H1 (cell line): ENCODE measurements at regions not wholly inside any gene's neighbourhood (a gene's known extent, or its start where the extent isn't known, plus 50 kb on each side); places are given as distances from the start of the nearest gene placed in this dataset.

Experiments
- CTCF ChIA-PET: fragments of 300-600 bp; sonication (Branson Sonifier 250); formaldehyde crosslinking; loops from one replicate; lab custom pipeline; 2021; ENCODE audit not compliant: partially characterized antibody; lab: Charles Lee
- POLR2A ChIA-PET: fragments of 300-600 bp; sonication (Branson Sonifier 250); formaldehyde crosslinking; loops from one replicate; lab custom pipeline; 2021; ENCODE audit warnings: inconsistent platforms; ENCODE audit not compliant: partially characterized antibody; lab: Charles Lee
- DNase-seq, 2 experiments: peaks; one replicate each; pipeline versions ENCODE4 v3.0.0 to v3.0.0-alpha.2; 2010 to 2022; ENCODE audit warnings: low spot score in 2 of 2, low read depth in 1 of 2, mixed read lengths in 1 of 2
- FAIRE-seq: peaks from 2 replicates; lab custom pipeline; 2011; peaks lifted over from hg19 to GRCh38; lab: Jason Lieb, UNC
- H2AFZ ChIP-seq: 2 replicates; pipeline ENCODE4 v1.8.1; 2012; ENCODE audit warnings: low read length, inconsistent platforms
- H2AK5ac ChIP-seq: 2 replicates; pipeline ENCODE4 v1.6.1; 2013; ENCODE audit warnings: low read depth, low read length
- H2BK120ac ChIP-seq: replicated peaks from 2 replicates; pipeline ENCODE3; 2013; ENCODE audit warnings: low read depth, low read length, inconsistent platforms
- H2BK12ac ChIP-seq: 2 replicates; pipeline ENCODE4 v1.6.1; 2013; ENCODE audit warnings: low read depth, low read length
- H2BK15ac ChIP-seq: 2 replicates; pipeline ENCODE4 v1.6.1; 2013; ENCODE audit warnings: low read length
- H2BK20ac ChIP-seq: 2 replicates; pipeline ENCODE4 v1.6.1; 2013; ENCODE audit warnings: low read length
- H2BK5ac ChIP-seq: 2 replicates; pipeline ENCODE4 v1.6.1; 2013; ENCODE audit warnings: low read depth, low read length
- H3K14ac ChIP-seq: 2 replicates; pipeline ENCODE4 v1.6.1; 2013; ENCODE audit warnings: inconsistent platforms; ENCODE audit not compliant: insufficient read length
- H3K18ac ChIP-seq: 2 replicates; pipeline ENCODE4 v1.6.1; 2013; ENCODE audit warnings: low read length; ENCODE audit errors: extremely low read depth
- H3K23ac ChIP-seq: 2 replicates; pipeline ENCODE4 v1.6.1; 2013; ENCODE audit warnings: inconsistent platforms; ENCODE audit not compliant: insufficient read length
- H3K23me2 ChIP-seq: 2 replicates; pipeline ENCODE4 v1.6.1; 2013; ENCODE audit warnings: low read depth, low read length
- H3K27ac ChIP-seq: 2 replicates; pipeline ENCODE4 v1.6.1; 2011; ENCODE audit warnings: low read depth, low read length, inconsistent platforms
- H3K27me3 ChIP-seq, 4 experiments: replicated peaks in 1 of 4; 1 replicate in 1 of 4; 2 replicates in 3 of 4; pipeline versions ENCODE4 v1.6.1 to v1.8.1; 2011 to 2013; ENCODE audit warnings: low read length in 3 of 4, mild to moderate bottlenecking in 3 of 4, inconsistent platforms in 2 of 4, mixed read lengths in 2 of 4, moderate library complexity in 1 of 4; ENCODE audit not compliant: control insufficient read depth in 3 of 4, insufficient read depth in 3 of 4; ENCODE audit errors: extremely low read depth in 1 of 4
- H3K36me3 ChIP-seq, 4 experiments: 2 replicates each; pipeline versions ENCODE4 v1.6.1 to v1.8.1; 2011 to 2013; ENCODE audit warnings: mild to moderate bottlenecking in 4 of 4, low read length in 3 of 4, moderate library complexity in 2 of 4, control low read depth in 1 of 4, inconsistent platforms in 1 of 4; ENCODE audit not compliant: insufficient read depth in 4 of 4, control insufficient read depth in 2 of 4
- H3K4ac ChIP-seq: replicated peaks from 2 replicates; pipeline ENCODE3; 2013; ENCODE audit warnings: low read length, low read depth, mixed read lengths, inconsistent platforms; ENCODE audit not compliant: insufficient read length
- H3K4me1 ChIP-seq, 4 experiments: replicated peaks in 1 of 4; 1 replicate in 1 of 4; 2 replicates in 3 of 4; pipeline versions ENCODE4 v1.6.1 to v1.8.1; 2011 to 2013; ENCODE audit warnings: low read length in 3 of 4, inconsistent platforms in 2 of 4, mixed read lengths in 1 of 4; ENCODE audit not compliant: insufficient read depth in 4 of 4, control insufficient read depth in 3 of 4
- H3K4me2 ChIP-seq, 2 experiments: 2 replicates each; pipeline versions ENCODE4 v1.6.1 to v1.8.1; 2011 to 2013; ENCODE audit warnings: low read depth in 2 of 2, low read length in 2 of 2, control low read depth in 1 of 2, inconsistent platforms in 1 of 2, mild to moderate bottlenecking in 1 of 2; ENCODE audit not compliant: insufficient read depth in 1 of 2
- H3K4me3 ChIP-seq, 4 experiments: fragments of 200-600, 300-600 bp in 1 of 4; sonication (generic), shearing (Covaris generic), sonication (Bioruptor Twin) in 1 of 4; 2 replicates each; pipeline versions ENCODE4 v1.5.1 to v1.8.1; 2011 to 2016; ENCODE audit warnings: low read length in 4 of 4, low read depth in 3 of 4, control low read depth in 2 of 4, inconsistent platforms in 2 of 4, mild to moderate bottlenecking in 2 of 4, mixed read lengths in 1 of 4, moderate library complexity in 1 of 4; ENCODE audit not compliant: insufficient read depth in 2 of 4; ENCODE audit errors: extremely low read depth in 1 of 4
- H3K56ac ChIP-seq: replicated peaks from 2 replicates; pipeline ENCODE3; 2013; ENCODE audit warnings: low read depth, mild to moderate bottlenecking, mixed read lengths, low read length, inconsistent platforms; ENCODE audit not compliant: insufficient read length
- H3K79me1 ChIP-seq: 2 replicates; pipeline ENCODE4 v1.6.1; 2013; ENCODE audit warnings: low read depth, low read length, control low read depth
- H3K79me2 ChIP-seq, 2 experiments: 2 replicates each; pipeline versions ENCODE4 v1.6.1 to v1.8.1; 2012 to 2013; ENCODE audit warnings: low read length in 2 of 2, mild to moderate bottlenecking in 2 of 2, inconsistent platforms in 1 of 2; ENCODE audit not compliant: insufficient read depth in 2 of 2, control insufficient read depth in 1 of 2
- H3K9ac ChIP-seq, 4 experiments: replicated peaks in 1 of 4; 1 replicate in 1 of 4; 2 replicates in 3 of 4; pipeline versions ENCODE4 v1.6.1 to v1.8.1; 2011 to 2013; ENCODE audit warnings: low read depth in 3 of 4, low read length in 3 of 4, control low read depth in 2 of 4, mild to moderate bottlenecking in 2 of 4, moderate library complexity in 2 of 4, inconsistent platforms in 1 of 4; ENCODE audit errors: extremely low read depth in 1 of 4
- H3K9me3 ChIP-seq, 2 experiments: 2 replicates each; pipeline versions ENCODE4 v1.6.1 to v1.8.1; 2012 to 2013; ENCODE audit warnings: mild to moderate bottlenecking in 2 of 2, moderate library complexity in 2 of 2, control low read depth in 1 of 2, inconsistent platforms in 1 of 2, low read depth in 1 of 2, low read length in 1 of 2, mixed read lengths in 1 of 2; ENCODE audit not compliant: insufficient read depth in 2 of 2
- H4K20me1 ChIP-seq, 2 experiments: replicated peaks in 1 of 2; 2 replicates each; pipeline versions ENCODE3 to v1.8.1; 2011 to 2013; ENCODE audit warnings: inconsistent platforms in 2 of 2, low read length in 2 of 2, mild to moderate bottlenecking in 1 of 2; ENCODE audit not compliant: insufficient read depth in 2 of 2, control insufficient read depth in 1 of 2
- H4K5ac ChIP-seq: 2 replicates; pipeline ENCODE4 v1.6.1; 2013; ENCODE audit warnings: low read length, low read depth, mixed read lengths, inconsistent platforms; ENCODE audit not compliant: insufficient read length
- H4K8ac ChIP-seq: 2 replicates; pipeline ENCODE4 v1.8.0; 2013; ENCODE audit warnings: mild to moderate bottlenecking, moderate library complexity, low read length, inconsistent platforms; ENCODE audit not compliant: insufficient read depth; ENCODE audit errors: extremely low read depth
- H4K91ac ChIP-seq: replicated peaks from 2 replicates; pipeline ENCODE3; 2013; ENCODE audit warnings: low read length, mixed read lengths, inconsistent platforms; ENCODE audit not compliant: insufficient read length
- ATF2 ChIP-seq: IDR thresholded peaks from 2 replicates; pipeline ENCODE4 v1.6.1; 2012; ENCODE audit warnings: low read length, inconsistent platforms
- BACH1 ChIP-seq: IDR thresholded peaks from 2 replicates; pipeline ENCODE4 v1.6.1; 2012; ENCODE audit warnings: low read length, improper control_type of control experiment
- PHF8 ChIP-seq: fragments of 200-600 bp; sonication (generic); conservative IDR thresholded peaks from 2 replicates; pipeline ENCODE4 v1.7.1; 2012; ENCODE audit warnings: low read depth, mild to moderate bottlenecking, inconsistent platforms, low read length, moderate library complexity
- POLR2AphosphoS5 ChIP-seq: IDR thresholded peaks from 2 replicates; pipeline ENCODE4 v1.6.1; 2011; ENCODE audit warnings: low read depth, low read length
- SUZ12 ChIP-seq: fragments of 200-600 bp; sonication (generic); IDR thresholded peaks from 2 replicates; pipeline ENCODE4 v1.6.1; 2012; ENCODE audit warnings: mild to moderate bottlenecking, inconsistent platforms, low read length, moderate library complexity, mixed read lengths
- ZNF274 ChIP-seq: IDR thresholded peaks from 2 replicates; pipeline ENCODE4 v1.7.0; 2012; ENCODE audit warnings: low read length, borderline replicate concordance; ENCODE audit errors: extremely low read depth
- WGBS, 2 experiments: shearing (Covaris generic) in 1 of 2; methylation state at CpG; one replicate each; pipeline versions ENCODE4 v1.1.6 to v1.1.7; 2013 to 2015; ENCODE audit warnings: low lambda C conversion rate in 2 of 2, mixed read lengths in 2 of 2, inconsistent platforms in 1 of 2, low coverage in 1 of 2, missing lambda C conversion rate in 1 of 2; ENCODE audit not compliant: insufficient replicate concordance in 2 of 2, insufficient coverage in 1 of 2, insufficient read length in 1 of 2; ENCODE audit errors: extremely low coverage in 1 of 2, missing lambda C conversion rate in 1 of 2; 5-methylcytosine and 5-hydroxymethylcytosine counted together

GRCh38 chr22:47608421-47608820 lies 846.0 kb downstream of the TBC1D22A start:
- H3K9me3 ChIP-seq: peaks cover 8 to 48% of the 10 kb centered on the region in 2 experiments; a peak in 2 of 4 replicates
- H3K4ac ChIP-seq: no peak overlapping the region
- no peak overlapping the region for H3K18ac ChIP-seq
- no peaks in the 10 kb centered on the region for H3K36me3 ChIP-seq
- H3K14ac ChIP-seq: no peak overlapping the region
- H4K5ac ChIP-seq: no peak overlapping the region
- H4K8ac ChIP-seq: no peak overlapping the region
- no peaks in the 10 kb centered on the region for H4K20me1 ChIP-seq
- FAIRE-seq: no peak
- H3K56ac ChIP-seq: no peak overlapping the region
- no peak overlapping the region for H3K9ac ChIP-seq
- no peak overlapping the region for H3K23ac ChIP-seq
- ChIA-PET POLR2A (no interaction called here), CTCF (interaction anchor here (0.6 to 1.2 kb wide), 3 partner anchors 10 to 438 kb away, joined by 3 read pairs; no protein-coding TSS in a partner anchor)
- H3K23me2 ChIP-seq: no peaks in the 10 kb centered on the region
- no peak overlapping the region for H2BK20ac ChIP-seq
- 80% methylated on average over 1 of the region's 3 CpGs; no CpG with 5 or more reads in 1 of the 2 experiments for WGBS, 2 experiments
- H2BK5ac ChIP-seq: no peak overlapping the region
- no peak overlapping the region for H3K27ac ChIP-seq
- H3K79me1 ChIP-seq: no peaks in the 10 kb centered on the region
- TF ChIP-seq BACH1 (no peak), ATF2 (no peak), PHF8 (no peak), ZNF274 (no peak), SUZ12 (no peak), POLR2AphosphoS5 (no peak)
- no peak overlapping the region for H2BK120ac ChIP-seq
- no peak for DNase-seq
- H4K91ac ChIP-seq: no peak overlapping the region
- no peak overlapping the region for H2BK15ac ChIP-seq
- H3K4me2 ChIP-seq: no peak overlapping the region
- no peaks in the 10 kb centered on the region for H3K79me2 ChIP-seq
- no peak overlapping the region for H2AFZ ChIP-seq
- H3K4me1 ChIP-seq: no peaks in the 10 kb centered on the region
- H3K4me3 ChIP-seq: no peak overlapping the region
- H2AK5ac ChIP-seq: no peak overlapping the region
- H2BK12ac ChIP-seq: no peak overlapping the region
- H3K27me3 ChIP-seq: no peaks in the 10 kb centered on the region
